GM21526 (cell line): ENCODE measurements at regions not wholly inside any gene's neighbourhood (a gene's known extent, or its start where the extent isn't known, plus 50 kb on each side); places are given as distances from the start of the nearest gene placed in this dataset.

Experiments used
- ATAC-seq: cut with Tn5 transposase; IDR thresholded peaks from one replicate; pipeline ENCODE4 v1.9.1; 2021; ENCODE audit warnings: moderate library complexity; ENCODE audit not compliant: unreplicated experiment, low FRiP score

GRCh38 chr2:168371273-168372019 is 84.6 kb upstream of the CERS6 start:
- peak; percentile 78 for ATAC-seq

GRCh38 chr2:168373468-168373867 is 82.6 kb upstream of the CERS6 start:
- no peak for ATAC-seq

GRCh38 chr2:168375195-168375798 is 80.8 kb upstream of the CERS6 start:
- ATAC-seq = no peak

- no peak for ATAC-seq
These were observed 77.0 kb upstream of the CERS6 start for GRCh38 chr2:168378960-168379669.

DNA sequence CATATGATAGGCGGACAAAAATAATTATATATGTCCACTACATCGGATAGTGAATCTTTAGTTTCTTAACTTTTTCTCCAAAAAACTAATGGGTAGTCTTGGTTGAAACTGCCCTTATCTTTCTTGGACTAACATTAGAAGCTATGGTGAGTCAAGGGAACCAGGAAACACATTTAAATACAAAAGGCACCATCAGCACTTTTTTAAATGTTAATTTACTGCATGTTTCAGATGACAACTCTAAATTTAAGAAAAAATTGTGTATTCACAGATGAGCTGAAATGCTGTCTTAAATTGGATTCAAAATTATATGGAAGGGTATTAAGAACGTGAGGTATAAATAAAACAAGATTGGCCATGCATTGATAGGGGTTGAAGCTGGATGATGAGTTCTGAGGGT is 75.6 kb upstream of the CERS6 start:
- no peak for ATAC-seq

- no peak for ATAC-seq
These were observed 64.0 kb upstream of the CERS6 start for GRCh38 chr2:168392024-168392423.

- no peak for ATAC-seq
These were observed 63.3 kb upstream of the CERS6 start for GRCh38 chr2:168392797-168393196.

GRCh38 chr2:168394262-168394661 is 61.8 kb upstream of the CERS6 start:
- ATAC-seq = no peak

DNA sequence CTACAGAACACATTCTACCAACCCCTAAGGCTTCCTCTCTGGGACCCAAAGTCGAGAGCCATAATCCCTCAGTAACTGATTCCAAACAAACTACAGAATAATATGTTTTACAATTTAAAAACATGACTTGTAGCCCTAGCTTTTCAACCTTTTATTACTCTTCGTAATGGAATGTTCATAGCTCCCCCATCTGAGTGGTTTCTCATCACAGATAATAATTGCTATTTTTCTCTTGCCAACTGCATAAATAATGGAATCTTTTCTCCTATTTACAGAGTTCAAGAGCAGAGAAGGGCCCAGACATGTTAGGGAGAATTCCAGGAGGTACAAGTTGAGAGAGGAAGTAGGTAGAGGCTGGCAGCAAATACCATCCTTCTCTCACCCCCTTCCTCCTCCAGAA is 59.9 kb upstream of the CERS6 start:
- no peak for ATAC-seq

DNA sequence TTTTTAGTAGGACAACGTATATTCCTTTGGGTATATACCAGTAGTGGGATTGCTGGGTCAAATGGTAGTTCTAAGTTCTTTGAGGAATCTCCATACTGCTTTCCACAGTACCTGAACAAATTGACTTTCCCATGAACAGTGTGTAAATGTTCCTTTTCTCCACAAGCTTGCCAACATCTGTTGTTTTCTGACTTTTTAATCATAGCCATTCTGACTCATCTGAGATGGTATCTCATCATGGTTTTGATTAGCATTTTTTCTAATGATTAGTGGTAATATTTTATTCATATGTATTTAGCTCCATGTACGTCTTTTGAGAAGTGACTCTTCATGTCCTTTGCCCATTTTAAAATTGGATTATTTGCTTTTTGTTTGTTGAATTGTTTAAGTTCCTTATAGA is 58.4 kb upstream of the CERS6 start:
- ATAC-seq = no peak

GRCh38 chr2:168401048-168401556 is 55.0 kb upstream of the CERS6 start:
- ATAC-seq = no peak

- no peak for ATAC-seq
These were observed 54.3 kb upstream of the CERS6 start for GRCh38 chr2:168401771-168402170.

- ATAC-seq = no peak
These were observed 53.5 kb upstream of the CERS6 start for GRCh38 chr2:168402531-168402930.

DNA sequence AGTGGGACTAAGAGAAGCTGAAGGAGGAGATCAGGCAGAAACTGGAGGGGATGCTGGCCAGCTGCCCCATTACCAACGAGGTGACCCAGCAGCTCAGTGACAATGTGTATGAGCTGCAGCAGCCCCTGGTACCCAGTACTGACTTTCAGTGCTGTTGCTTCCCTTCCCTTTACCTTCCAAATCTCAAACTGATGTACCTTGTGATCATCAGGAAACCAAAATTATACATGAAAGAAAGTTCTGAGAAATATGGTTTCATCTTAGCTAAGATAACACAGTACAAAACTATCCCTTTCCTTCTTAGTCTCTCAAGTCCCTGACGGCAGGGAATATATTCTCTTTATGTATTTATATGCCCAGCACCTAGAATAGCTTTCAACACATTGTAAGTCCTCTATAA is 52.3 kb upstream of the CERS6 start:
- no peak for ATAC-seq

GRCh38 chr2:168404764-168405163 is 51.3 kb upstream of the CERS6 start:
- ATAC-seq = no peak
